ENCODE measurements at regions not wholly inside any gene's neighbourhood (a gene's known extent, or its start where the extent isn't known, plus 50 kb on each side); places are given as distances from the start of the nearest gene placed in this dataset.
A peak's percentile ranks its signal among the peaks of the same experiment; 100 is the strongest.

- no peaks in the 10 kb centered on the region for H3K9me3 Mint-ChIP-seq (ENCODE audit: low read depth, unreplicated experiment)
- TF ChIP-seq CTCF (IDR thresholded peaks at IDR 0.05; ENCODE audit: unreplicated experiment) = no peak
- no peak for DNase-seq
- BruUV-seq (replicated peaks) = no TSS peak
- CTCF ChIA-PET = interaction anchor here (1.0 kb wide), 1 partner anchor 43 kb away, joined by 5 read pairs; no protein-coding TSS in a partner anchor
- intact Hi-C loops (cut with micrococcal nuclease; ENCODE audit: unreplicated experiment) = no loop called here
- peaks cover 8% of the 10 kb centered on the region for H3K36me3 Mint-ChIP-seq (ENCODE audit: insufficient read depth, unreplicated experiment)
- H3K4me3 Mint-ChIP-seq (ENCODE audit: low read depth, unreplicated experiment) = no peak overlapping the region
- H3K27ac Mint-ChIP-seq (ENCODE audit: unreplicated experiment) = no peak overlapping the region
- peaks cover 39% of the 10 kb centered on the region for H3K4me1 Mint-ChIP-seq (ENCODE audit: low read depth, unreplicated experiment)
- no peaks in the 10 kb centered on the region for H3K27me3 Mint-ChIP-seq (ENCODE audit: unreplicated experiment)
Measured at GRCh38 chr20:50286174-50286511, 95.5 kb downstream of the CEBPB start.

- Mint-ChIP-seq H3K4me1 (ENCODE audit: low read depth, unreplicated experiment) (peaks cover 39% of the 10 kb centered on the region), H3K27ac (ENCODE audit: unreplicated experiment) (no peak overlapping the region), H3K36me3 (ENCODE audit: insufficient read depth, unreplicated experiment) (peaks cover 8% of the 10 kb centered on the region), H3K27me3 (ENCODE audit: unreplicated experiment) (no peaks in the 10 kb centered on the region), H3K9me3 (ENCODE audit: low read depth, unreplicated experiment) (no peaks in the 10 kb centered on the region), H3K4me3 (ENCODE audit: low read depth, unreplicated experiment) (no peak overlapping the region)
- intact Hi-C loops (cut with micrococcal nuclease; ENCODE audit: unreplicated experiment) = no loop called here
- CTCF ChIA-PET = interaction anchor here (1.0 kb wide), 1 partner anchor 43 kb away, joined by 5 read pairs; no protein-coding TSS in a partner anchor
- no TSS peak for BruUV-seq (replicated peaks)
- peak; percentile 46 for DNase-seq
- TF ChIP-seq CTCF (IDR thresholded peaks at IDR 0.05; ENCODE audit: unreplicated experiment) = no peak
Measured at GRCh38 chr20:50286609-50287008, 96.0 kb downstream of the CEBPB start.

GRCh38 chr20:50287512-50287911 is 96.9 kb downstream of the CEBPB start:
- peaks cover 37% of the 10 kb centered on the region for H3K4me1 Mint-ChIP-seq (ENCODE audit: low read depth, unreplicated experiment)
- H3K27ac Mint-ChIP-seq (ENCODE audit: unreplicated experiment) = no peak overlapping the region

GRCh38 chr20:50288128-50288623 is 97.5 kb downstream of the CEBPB start:
- Mint-ChIP-seq H3K4me1 (ENCODE audit: low read depth, unreplicated experiment) (peaks cover 31% of the 10 kb centered on the region), H3K4me3 (ENCODE audit: low read depth, unreplicated experiment) (no peak overlapping the region), H3K36me3 (ENCODE audit: insufficient read depth, unreplicated experiment) (peaks cover 8% of the 10 kb centered on the region), H3K27ac (ENCODE audit: unreplicated experiment) (peak overlapping the region; percentile 7), H3K9me3 (ENCODE audit: low read depth, unreplicated experiment) (no peaks in the 10 kb centered on the region), H3K27me3 (ENCODE audit: unreplicated experiment) (no peaks in the 10 kb centered on the region)
- CTCF ChIA-PET = no interaction called here
- no peak for DNase-seq
- intact Hi-C loops (cut with micrococcal nuclease; ENCODE audit: unreplicated experiment) = no loop called here
- BruUV-seq (replicated peaks) = no TSS peak
- TF ChIP-seq CTCF (IDR thresholded peaks at IDR 0.05; ENCODE audit: unreplicated experiment) = no peak

More at GRCh38 chr20:50287512-50287911, 96.9 kb downstream of the CEBPB start:
- DNase-seq = no peak
- peaks cover 8% of the 10 kb centered on the region for H3K36me3 Mint-ChIP-seq (ENCODE audit: insufficient read depth, unreplicated experiment)
- no peak for TF ChIP-seq CTCF (IDR thresholded peaks at IDR 0.05; ENCODE audit: unreplicated experiment)
- no peaks in the 10 kb centered on the region for H3K27me3 Mint-ChIP-seq (ENCODE audit: unreplicated experiment)
- H3K4me3 Mint-ChIP-seq (ENCODE audit: low read depth, unreplicated experiment) = no peak overlapping the region
- intact Hi-C loops (cut with micrococcal nuclease; ENCODE audit: unreplicated experiment) = no loop called here
- no TSS peak for BruUV-seq (replicated peaks)
- H3K9me3 Mint-ChIP-seq (ENCODE audit: low read depth, unreplicated experiment) = no peaks in the 10 kb centered on the region
- CTCF ChIA-PET = no interaction called here
